NB4 (cell line): ENCODE measurements at regions not wholly inside any gene's neighbourhood (a gene's known extent, or its start where the extent isn't known, plus 50 kb on each side); places are given as distances from the start of the nearest gene placed in this dataset.

Experiments
- MYC ChIP-seq: IDR thresholded peaks from 2 replicates; pipeline ENCODE4 v1.6.1; 2011; ENCODE audit warnings: low read depth, low read length
- POLR2A ChIP-seq: IDR thresholded peaks from 2 replicates; pipeline ENCODE4 v1.6.1; 2011; ENCODE audit warnings: mild to moderate bottlenecking; ENCODE audit not compliant: insufficient read length; ENCODE audit errors: extremely low read depth
- TF ChIP-seq, protein P1 (sequence below): IDR thresholded peaks from one replicate; pipeline ENCODE4 v1.5.1; 2012; ENCODE audit warnings: low read depth, low read length

DNA sequence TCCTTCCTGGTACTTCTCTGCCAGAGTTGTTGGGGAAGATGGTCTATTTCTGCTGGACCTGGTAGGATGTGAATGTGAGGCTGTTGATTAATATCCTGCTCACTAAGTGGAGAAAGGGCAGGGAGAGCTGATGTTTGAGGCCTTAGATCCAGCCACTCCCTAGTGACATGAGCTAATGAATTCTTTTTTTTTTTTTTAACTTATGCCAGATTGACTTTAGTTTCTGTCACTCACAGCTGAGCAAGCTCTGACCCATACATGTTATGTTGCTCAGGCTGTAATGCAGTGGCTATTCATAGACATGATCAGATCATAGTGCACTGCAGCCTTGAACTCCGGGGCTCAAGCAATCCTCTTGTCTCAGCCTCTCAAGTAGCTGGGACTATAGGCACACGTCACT, 75.1 kb upstream of the SPRY4 start:
- TF ChIP-seq, protein P1, sequence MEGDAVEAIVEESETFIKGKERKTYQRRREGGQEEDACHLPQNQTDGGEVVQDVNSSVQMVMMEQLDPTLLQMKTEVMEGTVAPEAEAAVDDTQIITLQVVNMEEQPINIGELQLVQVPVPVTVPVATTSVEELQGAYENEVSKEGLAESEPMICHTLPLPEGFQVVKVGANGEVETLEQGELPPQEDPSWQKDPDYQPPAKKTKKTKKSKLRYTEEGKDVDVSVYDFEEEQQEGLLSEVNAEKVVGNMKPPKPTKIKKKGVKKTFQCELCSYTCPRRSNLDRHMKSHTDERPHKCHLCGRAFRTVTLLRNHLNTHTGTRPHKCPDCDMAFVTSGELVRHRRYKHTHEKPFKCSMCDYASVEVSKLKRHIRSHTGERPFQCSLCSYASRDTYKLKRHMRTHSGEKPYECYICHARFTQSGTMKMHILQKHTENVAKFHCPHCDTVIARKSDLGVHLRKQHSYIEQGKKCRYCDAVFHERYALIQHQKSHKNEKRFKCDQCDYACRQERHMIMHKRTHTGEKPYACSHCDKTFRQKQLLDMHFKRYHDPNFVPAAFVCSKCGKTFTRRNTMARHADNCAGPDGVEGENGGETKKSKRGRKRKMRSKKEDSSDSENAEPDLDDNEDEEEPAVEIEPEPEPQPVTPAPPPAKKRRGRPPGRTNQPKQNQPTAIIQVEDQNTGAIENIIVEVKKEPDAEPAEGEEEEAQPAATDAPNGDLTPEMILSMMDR = no peak
- TF ChIP-seq POLR2A (no peak), MYC (no peak)
